Trophoblast cell (in vitro differentiated cells and primary cell): ENCODE measurements at regions not wholly inside any gene's neighbourhood (a gene's known extent, or its start where the extent isn't known, plus 50 kb on each side); places are given as distances from the start of the nearest gene placed in this dataset.

Experiments used
- DNase-seq, 2 donors: peaks; one replicate each; pipeline ENCODE4 v3.0.0-alpha.2; 2016
- H2AFZ ChIP-seq: 2 replicates; pipeline ENCODE4 v1.6.1; 2013; ENCODE audit warnings: low read length, moderate library complexity, mild to moderate bottlenecking; ENCODE audit not compliant: insufficient read depth, poor library complexity
- H2AK5ac ChIP-seq: 2 replicates; pipeline ENCODE4 v1.6.1; 2013; ENCODE audit warnings: mild to moderate bottlenecking, low read length
- H2BK120ac ChIP-seq: 2 replicates; pipeline ENCODE4 v1.6.1; 2013; ENCODE audit warnings: low read length, mild to moderate bottlenecking, moderate library complexity; ENCODE audit not compliant: insufficient read depth, poor library complexity
- H2BK12ac ChIP-seq: 2 replicates; pipeline ENCODE4 v1.6.1; 2013; ENCODE audit warnings: mild to moderate bottlenecking, low read length, moderate library complexity
- H2BK5ac ChIP-seq: 2 replicates; pipeline ENCODE4 v1.6.1; 2013; ENCODE audit warnings: low read length, low read depth, moderate library complexity, mild to moderate bottlenecking; ENCODE audit not compliant: poor library complexity
- H3K14ac ChIP-seq: 2 replicates; pipeline ENCODE4 v1.6.1; 2013; ENCODE audit warnings: mild to moderate bottlenecking, low read length
- H3K18ac ChIP-seq: 2 replicates; pipeline ENCODE4 v1.6.1; 2013; ENCODE audit warnings: mild to moderate bottlenecking, low read length
- H3K23ac ChIP-seq: 2 replicates; pipeline ENCODE4 v1.6.1; 2013; ENCODE audit warnings: low read length
- H3K27ac ChIP-seq: 2 replicates; pipeline ENCODE4 v1.5.1; 2013; ENCODE audit warnings: low read depth, mild to moderate bottlenecking, inconsistent platforms, low read length, moderate library complexity
- H3K27me3 ChIP-seq: 2 replicates; pipeline ENCODE4 v1.6.1; 2013; ENCODE audit warnings: inconsistent platforms, mild to moderate bottlenecking, low read length, moderate library complexity; ENCODE audit not compliant: insufficient read depth
- H3K36me3 ChIP-seq, 2 experiments: 1 replicate in 1 of 2; 2 replicates in 1 of 2; pipeline ENCODE4 v1.6.1; 2013; ENCODE audit warnings: low read length in 2 of 2, mild to moderate bottlenecking in 2 of 2, moderate library complexity in 1 of 2; ENCODE audit not compliant: insufficient read depth in 2 of 2, control insufficient read depth in 1 of 2
- H3K4ac ChIP-seq: 2 replicates; pipeline ENCODE4 v1.6.1; 2013; ENCODE audit warnings: low read depth, mild to moderate bottlenecking, low read length, moderate library complexity
- H3K4me1 ChIP-seq, 2 experiments: 1 replicate in 1 of 2; 2 replicates in 1 of 2; pipeline ENCODE4 v1.6.1; 2013; ENCODE audit warnings: low read length in 2 of 2, mild to moderate bottlenecking in 2 of 2, moderate library complexity in 1 of 2; ENCODE audit not compliant: insufficient read depth in 2 of 2, control insufficient read depth in 1 of 2
- H3K4me2 ChIP-seq: 2 replicates; pipeline ENCODE4 v1.6.1; 2013; ENCODE audit warnings: inconsistent platforms, mild to moderate bottlenecking, low read length, moderate library complexity
- H3K4me3 ChIP-seq: 2 replicates; pipeline ENCODE4 v1.5.1; 2013; ENCODE audit warnings: mild to moderate bottlenecking, low read depth, low read length, inconsistent platforms
- H3K79me1 ChIP-seq: one replicate; pipeline ENCODE4 v1.6.1; 2013; ENCODE audit warnings: low read length
- H3K79me2 ChIP-seq: 2 replicates; pipeline ENCODE4 v1.6.1; 2013; ENCODE audit warnings: low read length, mild to moderate bottlenecking; ENCODE audit not compliant: control insufficient read depth, insufficient read depth, poor library complexity
- H3K9ac ChIP-seq: 2 replicates; pipeline ENCODE4 v1.6.1; 2013; ENCODE audit warnings: mild to moderate bottlenecking, low read length
- H3K9me3 ChIP-seq: 2 replicates; pipeline ENCODE4 v1.6.1; 2013; ENCODE audit warnings: low read depth, mild to moderate bottlenecking, control low read depth, inconsistent platforms, low read length; ENCODE audit not compliant: insufficient read depth
- H4K12ac ChIP-seq: 2 replicates; pipeline ENCODE4 v1.6.1; 2013; ENCODE audit warnings: low read depth, mild to moderate bottlenecking, low read length, moderate library complexity
- H4K8ac ChIP-seq: 2 replicates; pipeline ENCODE4 v1.6.1; 2013; ENCODE audit warnings: low read depth, mild to moderate bottlenecking, low read length, moderate library complexity
- H4K91ac ChIP-seq: one replicate; pipeline ENCODE4 v1.6.1; 2013; ENCODE audit warnings: low read depth, mild to moderate bottlenecking, low read length, moderate library complexity
- WGBS: extraction: QIAGEN DNeasy Blood & Tissue Kit; methylation state at CpG from one replicate; pipeline ENCODE4 v1.1.7; 2013; ENCODE audit warnings: missing lambda C conversion rate; ENCODE audit not compliant: insufficient read length, insufficient coverage; ENCODE audit errors: extremely low coverage; 5-methylcytosine and 5-hydroxymethylcytosine counted together

GRCh38 chr2:129711816-129712675 is 267.4 kb upstream of the RAB6C start:
- Histone ChIP-seq H3K27me3 (no peaks in the 10 kb centered on the region), H4K12ac (no peak overlapping the region), H3K4me1 (no peaks in the 10 kb centered on the region), H3K9ac (no peak overlapping the region), H4K91ac (no peak overlapping the region), H2AK5ac (no peak overlapping the region), H3K4me2 (no peak overlapping the region), H4K8ac (no peak overlapping the region), H3K9me3 (no peaks in the 10 kb centered on the region), H2AFZ (no peak overlapping the region), H3K14ac (no peak overlapping the region), H2BK5ac (no peak overlapping the region), H2BK12ac (no peak overlapping the region), H3K36me3 (no peaks in the 10 kb centered on the region), H3K4me3 (no peak overlapping the region), H2BK120ac (no peak overlapping the region), H3K79me2 (no peaks in the 10 kb centered on the region), H3K4ac (no peak overlapping the region), H3K27ac (no peak overlapping the region), H3K23ac (no peak overlapping the region), H3K79me1 (no peaks in the 10 kb centered on the region), H3K18ac (no peak overlapping the region)
- peak; percentile 91 to 93 for DNase-seq
- no CpG with 5 or more reads among the region's 7 CpGs for WGBS

DNA sequence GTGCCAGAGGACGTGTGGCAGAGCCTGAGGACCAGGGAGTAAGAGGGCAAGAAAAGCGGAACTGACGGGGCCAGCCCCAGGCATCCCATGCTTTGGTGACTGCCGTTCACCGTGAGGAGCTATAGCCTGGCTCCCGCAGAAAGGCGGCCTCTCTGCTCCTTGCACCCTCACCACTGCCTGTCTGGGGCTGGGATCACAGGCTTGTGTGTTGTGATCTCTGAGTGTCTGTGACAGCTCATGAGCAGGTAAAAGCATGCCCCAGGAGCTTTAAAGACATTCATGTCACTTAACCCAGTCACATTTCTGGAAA is 266.8 kb upstream of the RAB6C start:
- Histone ChIP-seq H3K36me3 (no peaks in the 10 kb centered on the region), H3K23ac (no peak overlapping the region), H3K9me3 (no peaks in the 10 kb centered on the region), H3K4ac (no peak overlapping the region), H3K79me2 (no peaks in the 10 kb centered on the region), H2AK5ac (no peak overlapping the region), H3K79me1 (no peaks in the 10 kb centered on the region), H2BK5ac (no peak overlapping the region), H2BK120ac (no peak overlapping the region), H3K14ac (no peak overlapping the region), H4K91ac (no peak overlapping the region), H3K4me2 (no peak overlapping the region), H3K27ac (no peak overlapping the region), H4K12ac (no peak overlapping the region), H3K4me1 (no peaks in the 10 kb centered on the region), H2AFZ (no peak overlapping the region), H3K18ac (no peak overlapping the region), H4K8ac (no peak overlapping the region), H2BK12ac (no peak overlapping the region), H3K27me3 (no peaks in the 10 kb centered on the region), H3K4me3 (no peak overlapping the region), H3K9ac (no peak overlapping the region)
- no peak for DNase-seq
- no CpG with 5 or more reads among the region's 7 CpGs for WGBS

GRCh38 chr2:129713337-129713736 is 266.1 kb upstream of the RAB6C start:
- H2BK12ac ChIP-seq = no peak overlapping the region
- no peak overlapping the region for H2AK5ac ChIP-seq
- no peaks in the 10 kb centered on the region for H3K4me1 ChIP-seq
- no peak overlapping the region for H3K4ac ChIP-seq
- no peak overlapping the region for H3K14ac ChIP-seq
- H4K8ac ChIP-seq = no peak overlapping the region
- no peak overlapping the region for H3K27ac ChIP-seq
- H3K4me2 ChIP-seq = no peak overlapping the region
- no peak overlapping the region for H2BK5ac ChIP-seq
- no peaks in the 10 kb centered on the region for H3K79me1 ChIP-seq
- DNase-seq = no peak
- no peak overlapping the region for H3K18ac ChIP-seq
- H4K12ac ChIP-seq = no peak overlapping the region
- no peaks in the 10 kb centered on the region for H3K9me3 ChIP-seq
- no peak overlapping the region for H4K91ac ChIP-seq
- no peak overlapping the region for H2AFZ ChIP-seq
- WGBS = no CpG with 5 or more reads among the region's 9 CpGs
- H3K27me3 ChIP-seq = no peaks in the 10 kb centered on the region
- H2BK120ac ChIP-seq = no peak overlapping the region
- no peaks in the 10 kb centered on the region for H3K79me2 ChIP-seq
- no peak overlapping the region for H3K4me3 ChIP-seq
- no peak overlapping the region for H3K9ac ChIP-seq
- H3K23ac ChIP-seq = no peak overlapping the region
- no peaks in the 10 kb centered on the region for H3K36me3 ChIP-seq

DNA sequence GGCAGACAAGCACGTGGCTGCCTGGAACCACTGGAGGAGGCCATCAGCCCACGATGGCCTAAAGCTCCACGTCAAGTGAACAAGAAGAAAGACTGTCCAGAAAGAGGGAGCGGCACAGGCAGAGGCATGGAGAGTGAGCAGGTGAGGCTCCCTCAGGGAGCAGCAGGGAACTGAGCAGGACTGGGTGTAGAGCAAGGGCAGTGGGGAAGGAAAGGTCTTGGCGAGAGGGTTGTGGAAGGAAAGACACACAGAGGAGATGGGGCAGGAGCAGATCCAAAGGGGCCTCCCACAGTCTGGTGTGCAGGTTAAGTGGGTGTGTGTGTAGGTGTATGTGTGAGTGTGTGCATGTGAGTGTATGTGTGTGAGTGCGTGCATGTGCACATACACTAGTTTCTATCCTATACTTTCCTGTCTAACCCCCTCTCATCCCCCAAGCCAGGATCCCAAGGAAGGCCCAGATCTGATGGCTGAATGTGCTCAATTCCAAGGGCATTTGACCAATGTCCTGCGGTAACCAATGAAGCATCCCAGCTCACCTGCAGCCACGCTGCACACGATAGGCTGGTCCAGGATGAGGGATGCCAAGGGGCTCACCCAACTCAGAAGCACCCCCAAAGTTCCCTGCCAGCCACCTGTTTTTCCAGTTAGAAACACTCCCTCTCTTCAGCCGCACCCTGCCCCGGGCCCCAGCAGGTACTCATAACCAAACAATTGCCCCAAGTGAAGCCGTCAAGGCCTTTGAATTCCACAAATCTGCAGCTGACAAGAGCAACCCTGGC is 262.5 kb upstream of the RAB6C start:
- Histone ChIP-seq H3K9me3 (peaks cover 3% of the 10 kb centered on the region), H3K27me3 (no peaks in the 10 kb centered on the region), H2AFZ (no peak overlapping the region), H2BK5ac (no peak overlapping the region), H4K8ac (no peak overlapping the region), H3K36me3 (no peaks in the 10 kb centered on the region), H2BK120ac (no peak overlapping the region), H3K4ac (no peak overlapping the region), H3K9ac (no peak overlapping the region), H3K27ac (no peak overlapping the region), H4K12ac (no peak overlapping the region), H3K14ac (no peak overlapping the region), H3K79me2 (no peaks in the 10 kb centered on the region), H3K4me1 (peaks cover 0 to 1% of the 10 kb centered on the region in 2 experiments), H2AK5ac (no peak overlapping the region), H3K4me2 (no peak overlapping the region), H3K4me3 (no peak overlapping the region), H4K91ac (no peak overlapping the region), H3K18ac (no peak overlapping the region), H3K23ac (no peak overlapping the region), H2BK12ac (no peak overlapping the region), H3K79me1 (no peaks in the 10 kb centered on the region)
- no peak for DNase-seq
- no CpG with 5 or more reads among the region's 12 CpGs for WGBS
